GM12865 (cell line): ENCODE measurements at regions not wholly inside any gene's neighbourhood (a gene's known extent, or its start where the extent isn't known, plus 50 kb on each side); places are given as distances from the start of the nearest gene placed in this dataset.

ENCODE experiments used
- DNase-seq: peaks from one replicate; pipeline ENCODE4 v3.0.0; 2010; ENCODE audit warnings: low read depth
- H3K4me3 ChIP-seq: 2 replicates; pipeline ENCODE4 v1.5.1; 2011; ENCODE audit warnings: mild to moderate bottlenecking, low read depth, low read length, control low read depth
- TF ChIP-seq, protein P1 (sequence below): IDR thresholded peaks from 2 replicates; pipeline ENCODE4 v1.5.1; 2011; ENCODE audit warnings: low read length, control low read depth, low read depth, inconsistent platforms; ENCODE audit not compliant: insufficient read depth; ENCODE audit errors: missing control alignments

DNA sequence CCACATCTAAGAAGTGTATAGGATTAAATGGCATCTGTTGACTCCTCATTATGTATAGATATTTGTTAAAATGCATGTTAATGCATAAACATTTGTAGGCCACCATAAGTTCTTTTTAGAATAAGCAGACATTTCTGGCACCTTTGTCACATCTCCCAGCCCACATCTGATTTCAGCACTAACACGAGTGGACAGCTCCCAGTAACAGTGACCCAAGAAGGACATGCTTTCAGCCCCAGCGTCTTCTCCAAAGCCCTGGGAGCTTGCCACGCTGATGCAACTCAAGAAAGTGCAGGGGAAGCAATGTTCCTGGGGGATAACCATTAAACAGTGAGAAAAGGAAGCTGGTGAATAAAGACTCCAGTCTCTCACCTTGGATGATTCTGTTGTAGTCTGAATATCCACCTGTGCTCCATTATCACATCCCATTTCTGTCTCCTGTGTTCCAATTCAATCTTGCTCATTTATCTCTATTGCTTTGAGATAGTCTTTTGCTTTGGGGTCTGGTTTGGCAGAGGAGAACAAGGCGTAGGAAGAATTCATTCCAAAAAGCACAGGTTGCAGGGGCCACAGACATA, 182.6 kb upstream of the THSD7B start:
- no peak overlapping the region for H3K4me3 ChIP-seq
- DNase-seq: peak; percentile 35
- TF ChIP-seq, protein P1, sequence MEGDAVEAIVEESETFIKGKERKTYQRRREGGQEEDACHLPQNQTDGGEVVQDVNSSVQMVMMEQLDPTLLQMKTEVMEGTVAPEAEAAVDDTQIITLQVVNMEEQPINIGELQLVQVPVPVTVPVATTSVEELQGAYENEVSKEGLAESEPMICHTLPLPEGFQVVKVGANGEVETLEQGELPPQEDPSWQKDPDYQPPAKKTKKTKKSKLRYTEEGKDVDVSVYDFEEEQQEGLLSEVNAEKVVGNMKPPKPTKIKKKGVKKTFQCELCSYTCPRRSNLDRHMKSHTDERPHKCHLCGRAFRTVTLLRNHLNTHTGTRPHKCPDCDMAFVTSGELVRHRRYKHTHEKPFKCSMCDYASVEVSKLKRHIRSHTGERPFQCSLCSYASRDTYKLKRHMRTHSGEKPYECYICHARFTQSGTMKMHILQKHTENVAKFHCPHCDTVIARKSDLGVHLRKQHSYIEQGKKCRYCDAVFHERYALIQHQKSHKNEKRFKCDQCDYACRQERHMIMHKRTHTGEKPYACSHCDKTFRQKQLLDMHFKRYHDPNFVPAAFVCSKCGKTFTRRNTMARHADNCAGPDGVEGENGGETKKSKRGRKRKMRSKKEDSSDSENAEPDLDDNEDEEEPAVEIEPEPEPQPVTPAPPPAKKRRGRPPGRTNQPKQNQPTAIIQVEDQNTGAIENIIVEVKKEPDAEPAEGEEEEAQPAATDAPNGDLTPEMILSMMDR: no peak

DNA sequence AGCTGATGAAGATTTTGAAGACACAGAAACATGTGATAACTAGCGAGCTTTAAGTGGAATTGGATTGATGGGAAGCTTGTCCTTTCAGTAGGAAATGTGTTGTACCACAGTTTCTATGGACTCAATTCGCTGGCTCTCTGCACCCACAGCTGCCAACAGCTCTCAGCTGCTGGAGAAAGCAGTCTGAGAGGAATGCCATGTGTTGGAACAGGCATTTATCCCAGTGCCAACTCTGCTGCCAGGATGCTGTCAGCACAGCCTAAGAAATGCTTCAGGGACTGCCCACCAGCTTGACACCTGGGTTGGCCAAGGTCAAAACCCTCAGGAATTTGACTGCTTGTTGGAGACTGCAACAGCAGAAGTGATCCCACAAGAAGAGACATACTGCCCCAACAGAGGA, 193.0 kb upstream of the THSD7B start:
- no peak for DNase-seq
- TF ChIP-seq, protein P1: no peak
- no peak overlapping the region for H3K4me3 ChIP-seq

DNA sequence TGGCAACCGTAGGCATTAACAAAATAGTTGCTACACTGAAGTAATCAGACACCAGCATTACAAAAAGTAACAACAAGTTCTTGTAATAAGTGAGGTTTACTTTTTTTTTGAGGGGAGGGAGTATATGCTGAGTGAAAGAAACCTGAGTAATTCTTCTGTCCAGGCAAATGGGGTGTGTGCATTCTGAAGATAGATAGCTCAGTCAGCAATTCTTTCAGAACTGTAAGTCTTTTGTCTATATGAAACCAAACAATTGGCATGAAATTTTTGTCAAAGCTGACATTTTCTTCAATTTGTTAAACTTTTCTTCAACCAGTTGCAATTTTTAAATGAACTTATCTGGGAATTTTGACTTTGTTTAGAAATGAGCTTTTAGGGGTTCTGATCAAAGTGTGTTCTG, 208.1 kb upstream of the THSD7B start:
- no peak for DNase-seq
- H3K4me3 ChIP-seq: no peak overlapping the region
- TF ChIP-seq, protein P1: no peak

DNA sequence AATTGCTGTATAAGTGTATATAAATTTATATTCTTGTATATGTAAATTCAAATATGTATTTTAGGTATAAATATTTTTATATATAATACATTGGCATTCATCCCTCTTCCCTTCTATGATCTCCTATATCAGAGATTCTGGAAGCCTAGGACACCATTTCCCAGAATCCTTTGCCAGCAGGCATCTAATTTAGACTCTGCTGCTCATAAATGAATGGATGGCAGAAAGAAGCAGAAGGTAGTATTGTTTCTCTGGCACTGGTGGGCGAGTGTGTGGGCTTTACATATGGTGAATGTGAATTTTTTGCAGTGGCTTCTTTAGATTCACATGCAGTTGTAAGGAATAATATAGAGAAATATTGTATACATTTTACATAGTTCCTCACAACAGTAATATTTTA, 215.2 kb upstream of the THSD7B start:
- no peak for DNase-seq
- TF ChIP-seq, protein P1: no peak
- no peak overlapping the region for H3K4me3 ChIP-seq

DNA sequence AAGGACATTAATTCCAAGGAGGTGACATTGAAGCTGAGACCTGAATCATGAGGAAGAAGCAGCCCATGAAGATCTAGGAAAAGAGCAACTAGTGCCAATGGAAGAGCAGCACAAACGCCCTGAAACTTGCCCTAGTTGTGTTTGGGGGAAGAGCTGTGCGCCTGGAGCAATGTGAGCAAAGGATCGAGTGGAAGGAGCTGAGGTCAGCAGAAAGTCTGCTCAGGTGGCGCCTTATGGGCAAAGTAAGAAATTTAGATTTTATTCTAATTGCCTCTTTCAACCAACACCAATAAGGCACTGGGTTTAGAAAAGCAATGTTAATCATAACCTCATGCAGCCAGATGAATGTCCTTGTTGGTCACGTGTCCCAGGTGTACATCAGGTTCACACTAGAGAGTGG, 226.0 kb upstream of the THSD7B start:
- H3K4me3 ChIP-seq: no peak overlapping the region
- no peak for DNase-seq
- TF ChIP-seq, protein P1: no peak

DNA sequence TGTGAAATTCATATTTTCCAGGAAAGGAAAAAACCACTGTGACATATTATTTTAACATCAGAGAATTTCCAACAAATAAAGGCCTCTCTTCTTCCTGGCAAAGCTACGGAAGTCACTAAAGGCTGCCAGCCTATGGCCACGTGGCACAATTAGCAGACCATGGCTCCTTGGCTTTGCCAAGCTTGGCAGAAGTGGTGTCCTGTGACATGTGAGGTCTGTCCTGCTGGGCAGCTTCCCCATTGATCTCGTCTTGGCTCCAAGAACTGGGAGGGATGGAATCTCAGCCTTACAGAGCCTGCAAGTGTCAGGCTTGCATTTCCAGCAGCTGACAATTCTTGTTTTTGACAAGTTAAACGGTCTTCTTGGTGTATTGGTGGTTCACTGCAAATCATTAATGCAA, 226.9 kb upstream of the THSD7B start:
- TF ChIP-seq, protein P1: no peak
- H3K4me3 ChIP-seq: no peak overlapping the region
- no peak for DNase-seq

DNA sequence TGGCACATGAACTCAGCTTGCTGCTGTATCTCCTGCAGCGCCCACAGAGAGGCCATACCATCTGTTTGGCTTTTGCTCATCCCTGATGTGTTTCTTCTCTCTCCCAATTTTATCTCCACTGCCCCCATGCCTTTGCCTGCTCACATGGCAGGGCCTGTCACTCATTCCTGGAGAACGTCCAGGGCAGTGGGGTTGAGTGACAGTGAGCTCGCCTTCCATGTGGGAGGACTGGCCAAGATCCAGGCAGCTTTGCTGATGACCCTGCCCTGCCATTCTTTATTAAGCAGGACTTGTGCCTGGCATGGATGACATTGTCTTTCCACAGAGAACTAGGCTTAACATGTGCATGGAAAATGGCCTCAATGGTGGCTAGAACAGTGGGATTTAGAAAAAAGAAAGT, 230.5 kb upstream of the THSD7B start:
- H3K4me3 ChIP-seq: no peak overlapping the region
- DNase-seq: no peak
- TF ChIP-seq, protein P1: no peak
